ENCODE measurements at regions not wholly inside any gene's neighbourhood (a gene's known extent, or its start where the extent isn't known, plus 50 kb on each side); places are given as distances from the start of the nearest gene placed in this dataset.

GRCh38 chr6:137933696-137934095, 66.6 kb downstream of the TNFAIP3 start:
- no peak overlapping the region for H3K4me3 ChIP-seq
- FAIRE-seq = no peak
- no peaks in the 10 kb centered on the region for H3K4me1 ChIP-seq
- ATAC-seq = no peak
- no peak for TF ChIP-seq JUNB (IDR thresholded peaks at IDR 0.05)
- no peak for TF ChIP-seq PHF8 (IDR thresholded peaks at IDR 0.05; ENCODE audit: borderline replicate concordance, low read depth)
- H3K4me2 ChIP-seq = no peak overlapping the region
- POLR2A ChIA-PET = no interaction called here
- H3K27ac ChIP-seq = no peak overlapping the region
- H3K9me3 ChIP-seq = no peaks in the 10 kb centered on the region; the same call in 2 of the 3 replicates
- no peak for DNase-seq (ENCODE audit: low read depth in 1 of 2, low spot score in 1 of 2)
- WGBS (ENCODE audit: missing lambda C conversion rate) = 54% methylated on average over 3 of the region's 3 CpGs
- CTCF ChIA-PET = interaction anchor here (0.9 to 1.1 kb wide), 3 partner anchors 10 to 22 kb away, joined by 3 to 4 read pairs (median 3); no protein-coding TSS in a partner anchor

GRCh38 chr6:137936798-137937197, 69.7 kb downstream of the TNFAIP3 start:
- no peaks in the 10 kb centered on the region; the same call in 2 of the 3 replicates for H3K9me3 ChIP-seq
- POLR2A ChIA-PET = no interaction called here
- CTCF ChIA-PET = no interaction called here
- no peak for TF ChIP-seq RAD21 (conservative IDR thresholded peaks at IDR 0.05 in 1 of 2, IDR thresholded peaks at IDR 0.05 in 1 of 2)
- TF ChIP-seq USF2 (IDR thresholded peaks at IDR 0.05) = peak; percentile 42; the same call in 1 of the 2 replicates
- no peak overlapping the region for H3K4me2 ChIP-seq
- FAIRE-seq = no peak
- H3K27ac ChIP-seq = no peak overlapping the region
- no peak for DNase-seq (ENCODE audit: low read depth in 1 of 2, low spot score in 1 of 2)
- H3K4me3 ChIP-seq = no peak overlapping the region
- no peak for ATAC-seq
- no peaks in the 10 kb centered on the region for H3K4me1 ChIP-seq

- FAIRE-seq = no peak
- no peaks in the 10 kb centered on the region; the same call in 2 of the 3 replicates for H3K9me3 ChIP-seq
- no peak overlapping the region for H3K27ac ChIP-seq
- no peak overlapping the region for H3K4me2 ChIP-seq
- CTCF ChIA-PET = no interaction called here
- POLR2A ChIA-PET = no interaction called here
- ATAC-seq = no peak
- TF ChIP-seq SMC3 (IDR thresholded peaks at IDR 0.05) (no peak), NPAS2 (CRISPR knock-in tag; IDR thresholded peaks at IDR 0.05; ENCODE audit: borderline replicate concordance) (no peak), MAFK (IDR thresholded peaks at IDR 0.05; ENCODE audit: partially characterized antibody) (no peak), SREBF2 (IDR thresholded peaks at IDR 0.05) (no peak), BHLHE40 (IDR thresholded peaks at IDR 0.05; ENCODE audit: low read depth, low read length) (no peak), HDAC2 (IDR thresholded peaks at IDR 0.05) (no peak), E2F6 (IDR thresholded peaks at IDR 0.05; ENCODE audit: borderline replicate concordance, low read depth) (no peak)
- H3K4me1 ChIP-seq = no peaks in the 10 kb centered on the region
- DNase-seq (ENCODE audit: low read depth in 1 of 2, low spot score in 1 of 2) = no peak
- no peak overlapping the region for H3K4me3 ChIP-seq
These were observed 70.8 kb downstream of the TNFAIP3 start for GRCh38 chr6:137937834-137938233.

- POLR2A ChIA-PET = no interaction called here
- 66% methylated on average over 1 of the region's 1 CpG for WGBS (ENCODE audit: missing lambda C conversion rate)
- Histone ChIP-seq H3K4me2 (no peak overlapping the region), H3K4me1 (no peaks in the 10 kb centered on the region), H3K4me3 (no peak overlapping the region), H3K27ac (no peak overlapping the region), H3K9me3 (no peaks in the 10 kb centered on the region; the same call in 2 of the 3 replicates)
- CTCF ChIA-PET = interaction anchor here (0.7 to 2.3 kb wide), 4 partner anchors 11 to 1432 kb away, joined by 3 to 7 read pairs (median 6); no protein-coding TSS in a partner anchor
- no peak for DNase-seq (ENCODE audit: low read depth in 1 of 2, low spot score in 1 of 2)
- FAIRE-seq = no peak
- TF ChIP-seq NPAS2 (CRISPR knock-in tag; IDR thresholded peaks at IDR 0.05; ENCODE audit: borderline replicate concordance) = no peak
- TF ChIP-seq ZC3H11A (IDR thresholded peaks at IDR 0.05) = no peak
- no peak for ATAC-seq
These were observed 71.8 kb downstream of the TNFAIP3 start for GRCh38 chr6:137938770-137939379.

GRCh38 chr6:137941995-137942394, 74.9 kb downstream of the TNFAIP3 start:
- H3K9me3 ChIP-seq = no peaks in the 10 kb centered on the region; the same call in 2 of the 3 replicates
- ChIA-PET POLR2A (no interaction called here), CTCF (no interaction called here)
- FAIRE-seq (no peak), DNase-seq (ENCODE audit: low read depth in 1 of 2, low spot score in 1 of 2) (no peak), ATAC-seq (no peak)
- TF ChIP-seq ZNF302 (CRISPR knock-in tag; IDR thresholded peaks at IDR 0.05) (no peak), ELK1 (IDR thresholded peaks at IDR 0.05; ENCODE audit: low read depth, low read length) (no peak), GATA3 (IDR thresholded peaks at IDR 0.05; ENCODE audit: borderline replicate concordance) (no peak), TFCP2L1 (CRISPR knock-in tag; IDR thresholded peaks at IDR 0.05) (no peak), MAX (IDR thresholded peaks at IDR 0.05) (no peak), SREBF2 (IDR thresholded peaks at IDR 0.05) (no peak), TP53 (CRISPR knock-in tag; IDR thresholded peaks at IDR 0.05) (no peak), MYC (IDR thresholded peaks at IDR 0.05; ENCODE audit: borderline replicate concordance, low read length) (no peak), POLR2A (IDR thresholded peaks at IDR 0.05; ENCODE audit: low read length) (no peak), SMC3 (IDR thresholded peaks at IDR 0.05) (no peak), HES2 (IDR thresholded peaks at IDR 0.05) (no peak)
- WGBS (ENCODE audit: missing lambda C conversion rate) = 71% methylated on average over 2 of the region's 2 CpGs
- H3K4me3 ChIP-seq = no peak overlapping the region
- no peak overlapping the region for H3K27ac ChIP-seq
- H3K4me1 ChIP-seq = no peaks in the 10 kb centered on the region
- H3K4me2 ChIP-seq = no peak overlapping the region
